GM19372 (cell line): ENCODE measurements at regions not wholly inside any gene's neighbourhood (a gene's known extent, or its start where the extent isn't known, plus 50 kb on each side); places are given as distances from the start of the nearest gene placed in this dataset.
"Not testable (repeated sequence)": the region's sequence is repeated elsewhere in the genome, so short reads cannot be mapped to it uniquely, and the experiment has no call there.

Experiments
- ATAC-seq: cut with Tn5 transposase; IDR thresholded peaks from one replicate; pipeline ENCODE4 v1.9.1; 2021; ENCODE audit warnings: mild to moderate bottlenecking, low read depth, moderate library complexity; ENCODE audit not compliant: unreplicated experiment

DNA sequence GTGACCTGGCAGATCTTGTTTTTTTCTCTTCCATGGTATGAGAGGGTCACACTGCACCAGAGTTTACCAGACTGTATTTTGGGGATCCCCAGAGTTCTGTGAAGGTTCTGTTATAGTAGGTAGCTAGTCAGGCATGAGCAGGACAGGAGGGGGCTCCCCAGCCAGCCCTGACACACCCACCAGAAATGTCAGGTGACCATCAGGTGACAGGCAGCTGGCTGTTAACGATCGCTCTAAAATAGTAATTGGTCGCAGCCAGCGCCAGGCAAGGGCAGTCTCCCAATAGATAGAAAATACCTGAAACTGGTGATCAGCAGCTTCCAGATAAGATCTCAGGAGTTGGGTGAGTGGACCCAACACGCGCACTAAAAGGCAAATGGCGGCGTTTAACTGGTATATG lies 264.9 kb downstream of the RHOU start:
- ATAC-seq, result no peak

GRCh38 chr1:229001467-229002011 lies 266.3 kb downstream of the RHOU start:
- ATAC-seq, result no peak

DNA sequence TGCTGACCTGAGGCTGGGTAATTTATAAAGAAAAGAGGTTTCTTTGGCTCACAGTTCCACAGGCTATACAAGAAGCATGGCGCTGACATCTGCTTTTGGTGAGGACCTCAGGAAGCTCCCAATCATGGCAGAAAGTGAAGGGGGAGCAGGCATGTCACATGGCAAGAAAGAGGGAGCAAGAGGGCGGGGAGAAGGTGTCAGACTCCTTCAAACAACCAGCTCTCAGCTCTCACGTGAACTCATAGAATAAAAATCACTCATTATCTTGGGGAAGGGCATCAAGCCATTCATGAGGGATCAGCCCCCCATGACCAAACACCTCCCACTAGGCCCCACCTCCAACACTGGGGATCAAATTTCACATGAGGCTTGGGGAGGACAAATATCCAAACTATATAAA lies 266.8 kb downstream of the RHOU start:
- ATAC-seq, result no peak

- no peak for ATAC-seq
These were observed 267.2 kb downstream of the RHOU start for GRCh38 chr1:229002451-229002960.

GRCh38 chr1:229003233-229004031 lies 267.5 kb upstream of the RAB4A start:
- no peak for ATAC-seq

DNA sequence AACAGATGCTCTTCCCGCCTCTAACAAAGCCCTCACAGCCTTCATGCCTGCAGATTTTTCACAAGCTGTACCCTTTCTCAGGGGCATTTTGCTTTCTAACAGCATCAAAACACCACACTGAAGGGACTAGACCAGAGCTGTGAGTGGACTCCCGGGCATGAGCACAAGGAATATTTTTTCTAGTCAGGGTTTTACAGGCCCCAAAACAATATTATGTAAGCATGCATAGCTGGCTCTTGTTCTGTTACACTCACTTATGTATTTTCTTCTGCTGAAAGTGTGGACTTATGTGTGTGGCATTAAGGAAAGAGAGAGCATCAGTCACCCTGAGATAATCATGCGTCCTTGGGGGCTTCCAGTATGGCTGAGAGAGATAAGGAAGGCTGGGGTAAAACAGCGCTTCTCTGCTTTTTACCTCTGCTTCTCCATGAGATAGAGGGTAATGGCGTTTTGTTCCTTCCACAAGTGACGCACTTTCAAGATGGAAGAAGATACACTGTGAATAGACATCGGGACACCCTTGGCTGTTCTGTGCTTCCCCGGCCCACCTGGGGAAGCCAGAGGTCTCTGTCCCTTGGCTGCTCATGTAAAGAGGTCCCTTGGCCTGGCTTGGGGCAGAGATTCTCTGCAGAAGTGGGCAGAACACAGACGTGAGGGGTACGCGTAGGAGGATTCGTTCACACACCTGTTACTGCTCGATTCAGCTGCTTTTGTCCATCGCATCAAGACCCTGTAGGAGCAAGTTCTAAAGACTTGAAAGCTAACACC lies 266.7 kb upstream of the RAB4A start:
- ATAC-seq, result no peak

DNA sequence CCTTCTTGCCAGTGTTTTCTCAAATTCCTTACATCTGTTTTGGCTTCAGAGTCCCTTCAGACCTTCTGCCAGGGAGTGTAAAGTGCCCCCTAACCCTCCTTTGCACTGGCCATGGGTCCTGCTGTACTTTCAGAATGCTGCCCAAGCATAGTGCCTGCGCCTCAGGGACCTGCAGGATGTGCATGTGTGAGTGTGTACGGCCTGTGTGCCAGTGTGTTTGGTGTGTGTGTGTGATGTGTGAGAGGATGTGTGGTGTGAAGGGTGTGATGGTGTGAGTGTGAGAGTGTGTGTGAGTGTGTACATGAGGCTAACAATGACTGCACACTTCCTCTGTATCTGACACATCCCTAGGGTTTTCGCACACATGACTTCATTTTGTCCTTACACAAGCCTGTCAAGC lies 265.8 kb upstream of the RAB4A start:
- no peak for ATAC-seq

- no peak for ATAC-seq
These were observed 265.4 kb upstream of the RAB4A start for GRCh38 chr1:229005556-229005955.

- ATAC-seq, result no peak
These were observed 264.6 kb upstream of the RAB4A start for GRCh38 chr1:229006121-229006870.

DNA sequence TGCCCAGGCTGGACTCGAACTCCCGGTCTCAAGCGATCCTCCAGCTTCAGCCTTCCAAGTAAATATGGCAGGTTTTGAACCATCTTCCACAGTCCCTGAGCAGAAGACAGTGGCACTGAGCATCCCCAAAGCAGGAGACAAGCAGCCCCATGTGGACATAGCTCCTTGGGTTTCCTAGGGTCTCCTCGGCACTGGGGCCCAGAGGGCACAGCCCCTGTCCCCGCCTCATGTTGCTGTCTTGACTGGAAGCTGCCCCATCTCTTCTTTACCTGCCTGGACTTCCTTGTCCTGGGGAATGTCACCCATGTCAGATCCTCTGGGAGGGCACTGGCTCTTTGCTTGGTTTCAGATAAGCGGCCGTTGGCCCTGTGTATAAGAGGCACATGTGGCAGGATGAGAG lies 263.7 kb upstream of the RAB4A start:
- no peak for ATAC-seq

DNA sequence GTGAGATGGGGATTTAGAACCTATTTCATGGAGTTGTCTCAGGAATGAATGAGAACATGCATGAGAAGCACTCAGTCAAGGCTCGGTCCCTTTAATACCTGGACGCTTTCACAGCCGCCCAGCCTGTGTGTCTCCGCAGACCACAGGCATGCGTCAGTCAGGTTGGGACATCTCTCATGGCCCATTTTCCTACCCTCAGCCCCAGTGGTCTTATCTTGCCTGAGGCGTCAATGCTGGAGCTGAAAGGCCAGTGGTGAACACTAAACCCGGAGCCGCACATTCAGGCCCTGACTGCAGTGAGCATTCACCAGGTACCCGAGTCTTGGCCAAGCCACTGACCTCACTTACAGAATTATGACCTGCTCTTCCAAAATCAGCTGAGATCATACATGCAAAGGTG lies 263.2 kb upstream of the RAB4A start:
- no peak for ATAC-seq

DNA sequence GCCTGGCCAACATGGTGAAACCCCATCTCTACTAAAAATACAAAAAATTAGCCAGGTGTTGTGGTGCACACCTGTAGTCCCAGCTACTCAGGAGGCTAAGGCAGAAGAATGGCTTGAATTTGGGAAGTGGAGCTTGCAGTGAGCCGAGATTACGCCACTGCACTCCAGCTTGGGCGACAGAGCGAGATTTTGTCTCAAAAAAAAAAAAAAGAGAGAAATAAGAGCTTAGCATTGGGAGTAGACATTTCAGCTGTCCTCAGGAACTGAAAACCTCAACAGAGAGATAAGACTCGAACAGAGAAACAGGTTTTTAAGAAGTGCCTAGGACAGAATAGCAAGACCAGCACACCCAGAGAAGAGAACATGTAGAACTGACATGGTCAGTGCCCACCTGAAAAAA lies 262.6 kb upstream of the RAB4A start:
- ATAC-seq, result not testable (repeated sequence)

DNA sequence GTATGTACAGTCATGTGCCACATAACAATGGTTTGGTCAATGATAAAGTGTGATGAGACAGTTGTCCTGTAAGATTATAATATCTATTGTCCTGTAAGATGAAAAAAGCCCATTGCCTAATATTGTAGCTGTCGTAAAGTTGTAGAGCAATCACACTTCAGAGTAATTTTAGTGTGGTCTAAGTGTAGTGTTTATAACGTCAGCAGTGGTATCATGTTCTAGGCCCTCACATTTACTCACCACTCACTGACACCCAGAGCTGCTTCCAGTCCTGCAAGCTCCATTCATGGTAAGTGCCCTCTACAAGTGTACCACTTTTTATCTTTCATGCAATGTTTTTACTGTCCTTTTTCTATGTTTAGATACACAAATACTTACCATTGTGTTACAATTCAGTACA lies 259.9 kb upstream of the RAB4A start:
- no peak for ATAC-seq

- ATAC-seq, result no peak
These were observed 258.1 kb upstream of the RAB4A start for GRCh38 chr1:229012823-229013222.

DNA sequence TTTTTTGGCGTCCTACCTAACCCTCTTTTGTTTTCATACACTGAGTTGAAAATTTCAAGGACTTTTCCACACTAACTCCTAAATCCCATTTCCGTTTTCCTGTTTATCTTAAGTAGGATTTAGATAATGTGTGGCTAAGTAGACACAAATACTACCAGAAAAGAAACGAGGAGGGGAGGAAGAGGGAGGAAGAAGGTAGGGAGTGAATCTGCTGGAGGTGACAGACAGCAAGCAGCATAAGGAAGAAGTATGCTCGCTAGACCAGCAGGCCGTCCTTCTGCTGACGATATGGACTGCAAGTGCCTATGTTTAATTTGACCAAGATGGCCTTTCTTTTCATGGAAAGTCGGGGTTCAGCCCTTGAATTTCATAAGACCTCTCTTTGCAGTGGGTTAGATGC lies 256.9 kb upstream of the RAB4A start:
- ATAC-seq, result no peak

GRCh38 chr1:229015806-229016205 lies 255.1 kb upstream of the RAB4A start:
- ATAC-seq, result no peak

DNA sequence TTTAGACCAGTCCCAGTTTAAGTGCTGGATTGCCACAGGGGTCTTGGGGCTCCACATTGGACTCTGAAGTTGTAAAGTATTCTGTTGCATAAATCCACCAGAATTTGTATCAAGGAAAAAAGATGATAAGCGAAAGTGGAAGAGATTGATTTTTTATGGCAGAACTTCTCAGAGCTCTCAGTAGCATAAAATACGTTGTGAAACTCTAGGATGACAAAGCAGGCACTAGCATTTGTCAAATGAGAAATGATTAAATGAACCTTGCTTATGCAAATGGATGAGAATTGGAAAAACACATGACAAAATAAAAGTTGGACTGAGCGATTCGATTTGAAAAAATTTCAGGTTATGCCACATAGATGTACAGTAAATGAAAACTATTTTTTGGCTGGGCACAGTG lies 253.8 kb upstream of the RAB4A start:
- no peak for ATAC-seq

- ATAC-seq, result no peak
These were observed 252.1 kb upstream of the RAB4A start for GRCh38 chr1:229018674-229019295.

GRCh38 chr1:229019663-229020271 lies 251.1 kb upstream of the RAB4A start:
- no peak for ATAC-seq

DNA sequence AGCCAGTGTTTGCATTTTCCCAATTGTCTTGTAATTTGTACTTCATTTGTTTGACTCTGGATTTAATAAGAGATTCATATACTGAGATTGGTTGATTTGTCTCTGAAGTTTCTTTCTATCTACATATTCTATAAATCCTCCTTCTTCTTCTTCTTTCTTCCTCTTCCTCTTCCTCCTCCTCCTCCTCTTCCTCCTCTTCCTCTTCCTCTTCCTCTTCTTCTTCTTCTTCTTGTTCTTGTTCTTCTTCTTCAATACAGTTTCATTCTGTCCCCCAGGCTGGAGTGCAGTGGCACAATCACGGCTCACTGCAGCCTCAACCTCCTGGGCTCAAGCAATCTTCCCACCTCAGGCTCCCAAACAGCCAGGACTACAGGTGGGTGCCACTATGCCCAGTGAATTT lies 249.9 kb upstream of the RAB4A start:
- not testable (repeated sequence) for ATAC-seq
